ENCODE measurements at regions not wholly inside any gene's neighbourhood (a gene's known extent, or its start where the extent isn't known, plus 50 kb on each side); places are given as distances from the start of the nearest gene placed in this dataset.

GRCh38 chr12:84276215-84276614, 636.4 kb downstream of the SLC6A15 start:
- TF ChIP-seq CTCF (optimal IDR thresholded peaks at IDR 0.05 in 1 of 3, IDR thresholded peaks at IDR 0.05 in 1 of 3, conservative IDR thresholded peaks at IDR 0.05 in 1 of 3; ENCODE audit: extremely low read depth in 1 of 3, insufficient read depth in 2 of 3, low read length in 3 of 3) (no peak), EZH2 (IDR thresholded peaks at IDR 0.05; ENCODE audit: low read length) (no peak)

Measured in keratinocyte (primary cell).